ENCODE measurements at regions not wholly inside any gene's neighbourhood (a gene's known extent, or its start where the extent isn't known, plus 50 kb on each side); places are given as distances from the start of the nearest gene placed in this dataset.
"Not testable (repeated sequence)": the region's sequence is repeated elsewhere in the genome, so short reads cannot be mapped to it uniquely, and the experiment has no call there.

DNA sequence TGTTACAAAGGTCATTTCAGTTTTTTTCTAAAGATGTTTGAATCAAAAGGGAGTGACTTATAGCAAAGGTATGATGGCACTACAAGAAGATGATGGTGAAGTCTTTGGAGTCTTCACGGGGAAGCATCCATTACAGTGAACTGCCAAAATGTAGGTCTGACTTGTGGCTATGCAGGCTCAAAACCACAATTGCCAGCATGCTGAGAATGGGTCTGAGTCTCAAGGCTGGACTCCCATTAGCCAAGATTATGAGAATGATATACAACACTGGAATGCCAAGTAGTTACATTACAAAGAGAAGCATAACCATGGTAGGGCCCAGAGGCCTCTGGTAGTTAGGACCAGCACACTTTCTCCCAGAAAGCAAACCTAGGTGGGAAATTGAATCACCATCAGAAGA lies 194.2 kb downstream of the MTHFS start:
- no peak for DNase-seq (ENCODE audit: low read depth)

DNA sequence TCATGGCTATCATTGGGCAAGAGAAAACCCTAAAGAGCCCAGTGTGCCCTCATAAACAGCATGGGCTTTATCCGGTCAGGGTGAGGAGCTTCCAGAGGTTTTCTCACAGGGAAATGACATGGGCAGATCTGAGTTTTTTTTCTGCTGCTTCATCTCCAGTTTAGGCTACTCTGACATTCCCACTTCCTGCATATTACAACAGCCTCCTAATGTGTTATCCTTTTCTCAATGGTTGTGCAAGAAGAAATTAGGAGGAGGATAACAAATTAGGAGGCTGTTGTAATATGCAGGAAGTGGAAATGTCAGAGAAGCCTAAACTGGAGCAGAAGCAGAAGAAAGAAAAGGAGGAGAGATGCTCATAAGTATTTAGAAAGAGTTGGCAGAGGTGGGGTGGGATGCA lies 175.6 kb downstream of the MTHFS start:
- H3K4me3 ChIP-seq (ENCODE audit: low read depth, low read length), result no peak overlapping the region
- no peak for DNase-seq (ENCODE audit: low read depth)

More for the DNA sequence above, 194.2 kb downstream of the MTHFS start:
- no peak overlapping the region for H3K4me3 ChIP-seq (ENCODE audit: low read depth, low read length)

DNA sequence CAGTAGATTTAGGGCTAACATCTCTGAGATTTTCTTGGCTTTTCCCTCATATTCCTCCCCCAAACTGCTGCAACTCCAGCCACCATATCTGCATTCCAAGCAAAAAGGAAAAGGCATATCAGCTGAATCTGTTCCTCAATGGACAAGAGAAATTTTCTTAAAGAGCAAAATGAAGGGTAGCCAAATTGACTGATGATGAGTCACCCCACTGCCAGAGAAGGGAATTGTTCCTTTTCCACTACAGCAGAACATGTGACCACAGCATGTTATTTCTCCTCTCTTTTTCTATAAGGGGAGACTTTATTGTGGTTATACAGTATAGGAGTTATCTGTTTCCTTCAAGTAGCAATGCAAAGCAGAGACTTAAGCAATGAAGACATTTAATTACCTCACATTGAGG lies 172.5 kb downstream of the MTHFS start:
- DNase-seq (ENCODE audit: low read depth), result peak; percentile 30
- H3K4me3 ChIP-seq (ENCODE audit: low read depth, low read length), result no peak overlapping the region

DNA sequence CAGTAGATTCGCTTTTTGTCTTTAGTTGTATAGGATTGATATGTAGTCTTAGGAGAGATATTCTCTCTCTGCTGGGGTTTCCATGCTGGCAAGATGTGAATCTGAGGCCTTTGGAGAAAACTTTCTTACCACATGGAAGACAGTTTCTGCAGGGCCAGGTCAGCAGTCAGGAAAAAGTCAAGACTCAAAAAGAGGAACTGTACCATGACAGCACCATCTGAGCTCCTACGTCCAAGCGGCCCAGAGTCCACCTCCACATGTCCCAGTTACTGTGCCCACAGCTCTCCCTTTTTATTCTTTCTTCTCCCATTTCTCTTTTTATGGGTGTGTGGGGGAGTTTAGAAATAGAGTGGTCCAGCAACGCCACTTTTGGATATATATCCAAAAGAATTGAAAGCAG lies 172.0 kb downstream of the MTHFS start:
- no peak for DNase-seq (ENCODE audit: low read depth)

DNA sequence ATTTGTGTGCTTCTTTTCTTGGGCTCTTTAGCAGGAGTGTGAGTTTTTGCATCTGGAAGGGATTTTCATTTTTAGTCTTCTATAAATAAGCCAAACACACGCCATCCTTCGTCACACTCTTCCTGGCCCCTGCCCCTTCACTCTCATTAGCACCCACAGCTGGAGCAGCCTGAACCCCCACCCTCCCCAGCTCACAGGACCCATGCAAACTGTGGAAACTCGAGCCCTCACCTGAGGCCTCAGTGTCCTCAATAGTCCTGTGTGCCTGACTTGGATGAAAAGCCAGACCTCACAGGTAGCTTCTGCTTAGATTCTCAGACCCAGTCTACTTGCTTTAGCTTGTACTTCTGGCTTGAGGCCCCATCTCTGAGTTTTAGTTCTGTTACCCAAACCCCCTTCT lies 167.9 kb downstream of the MTHFS start:
- no peak overlapping the region for H3K4me3 ChIP-seq (ENCODE audit: low read depth, low read length)
- no peak for DNase-seq (ENCODE audit: low read depth)

More for the DNA sequence above, 172.0 kb downstream of the MTHFS start:
- no peak overlapping the region for H3K4me3 ChIP-seq (ENCODE audit: low read depth, low read length)

DNA sequence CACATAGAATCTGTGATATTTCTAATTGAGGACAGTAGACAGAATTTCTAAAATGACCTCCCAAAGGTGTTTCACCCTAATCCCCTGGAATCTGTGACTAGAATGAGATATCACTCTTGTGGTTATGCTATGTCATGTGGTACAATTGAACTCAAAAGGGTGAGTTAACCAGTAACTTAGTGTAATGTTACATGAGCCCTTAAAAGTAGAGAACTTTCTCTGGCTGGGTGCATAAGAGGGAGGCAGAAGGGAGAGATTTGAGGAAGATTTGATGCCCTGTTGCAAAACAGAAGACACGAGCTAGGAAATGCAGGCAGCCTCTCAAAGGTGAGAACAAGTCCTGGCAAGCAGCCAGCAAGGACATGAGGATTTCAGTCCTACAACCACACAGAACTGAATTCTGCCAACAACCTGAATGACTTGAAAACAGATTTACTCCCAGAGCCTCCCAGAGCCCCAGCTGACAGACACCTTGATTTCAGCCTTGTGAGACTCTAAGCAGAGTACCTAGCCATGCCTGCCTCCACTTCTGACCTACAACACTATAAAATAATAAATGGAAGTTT lies 160.3 kb downstream of the MTHFS start:
- H3K4me3 ChIP-seq (ENCODE audit: low read depth, low read length), result no peak overlapping the region
- no peak for DNase-seq (ENCODE audit: low read depth)

DNA sequence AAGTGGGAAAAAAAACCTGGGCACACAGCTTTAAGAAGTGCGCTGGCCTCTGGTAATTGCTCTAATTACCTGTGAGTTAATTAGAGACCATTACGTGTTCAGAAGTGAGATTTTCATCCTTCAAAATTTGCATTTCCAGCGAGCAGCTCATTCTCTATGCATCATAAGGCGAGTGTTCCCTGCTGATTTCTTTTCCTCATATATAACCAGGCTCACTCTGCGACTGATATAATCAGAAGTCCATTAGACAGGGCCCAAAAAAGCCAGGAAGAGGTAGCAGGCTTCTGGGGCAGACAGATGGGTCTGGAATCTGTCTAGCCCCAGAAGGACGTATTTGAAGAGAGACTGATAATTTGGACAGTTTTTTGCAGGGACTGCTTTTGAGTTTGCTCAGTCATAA lies 158.7 kb downstream of the MTHFS start:
- no peak for DNase-seq (ENCODE audit: low read depth)
- H3K4me3 ChIP-seq (ENCODE audit: low read depth, low read length), result no peak overlapping the region

DNA sequence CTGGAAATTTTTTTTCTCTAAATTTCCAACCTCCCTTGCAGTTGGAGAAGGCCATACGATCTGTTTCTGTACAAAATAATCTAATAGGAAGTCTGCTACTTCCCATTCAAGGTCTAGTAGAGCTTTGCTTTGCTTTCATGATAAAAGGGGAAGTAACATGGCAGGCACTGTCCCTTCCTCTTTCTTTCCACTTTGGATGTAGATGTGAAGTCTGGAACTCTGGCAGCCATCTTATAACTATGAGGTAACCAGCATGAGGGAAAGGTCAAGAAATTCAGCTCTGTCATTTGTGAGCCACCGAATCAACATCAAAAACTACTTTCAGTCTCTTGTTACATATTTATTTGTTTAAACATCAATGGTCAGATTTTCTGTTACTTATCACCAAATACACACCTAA lies 156.3 kb downstream of the MTHFS start:
- H3K4me3 ChIP-seq (ENCODE audit: low read depth, low read length), result no peak overlapping the region
- no peak for DNase-seq (ENCODE audit: low read depth)

DNA sequence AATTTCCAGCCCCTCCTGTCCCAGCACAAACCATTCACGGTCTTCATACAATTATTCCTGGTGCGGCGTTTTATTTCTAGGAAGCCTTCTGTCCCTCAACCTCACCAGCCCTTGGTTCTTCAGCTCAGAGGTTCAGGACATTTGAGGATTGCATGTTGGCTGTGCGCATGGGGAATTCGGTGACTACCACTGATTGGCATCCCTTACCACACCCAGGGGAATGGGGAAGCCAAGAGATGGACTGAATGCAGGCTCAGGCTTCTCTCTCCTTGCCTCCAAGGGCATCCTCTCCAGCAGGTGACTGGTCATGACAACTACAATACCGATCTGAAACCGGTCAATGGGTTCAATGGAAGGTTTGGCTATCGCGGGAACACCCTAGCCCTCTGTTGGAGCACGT lies 153.8 kb downstream of the MTHFS start:
- no peak for DNase-seq (ENCODE audit: low read depth)

DNA sequence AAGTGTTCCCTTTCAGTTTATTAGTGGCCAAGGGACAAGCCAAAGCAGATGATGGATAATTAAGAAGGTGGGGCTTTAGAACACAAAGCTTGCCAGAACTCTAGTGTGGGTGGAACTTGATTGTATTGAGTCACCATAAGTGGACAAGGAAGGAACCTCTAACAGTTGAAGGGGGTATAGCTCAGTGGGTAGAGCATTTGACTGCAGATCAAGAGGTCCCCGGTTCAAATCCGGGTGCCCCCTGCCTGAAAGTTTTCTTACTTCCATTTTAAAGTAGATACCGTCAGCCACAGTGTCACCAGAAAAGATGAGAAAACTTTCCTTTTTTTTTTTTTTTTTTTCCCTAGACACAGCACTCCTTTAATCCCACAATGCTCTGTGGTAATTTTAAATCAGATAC lies 152.3 kb downstream of the MTHFS start:
- H3K4me3 ChIP-seq (ENCODE audit: low read depth, low read length); DNase-seq (ENCODE audit: low read depth): not testable (repeated sequence)

More for the DNA sequence above, 153.8 kb downstream of the MTHFS start:
- no peak overlapping the region for H3K4me3 ChIP-seq (ENCODE audit: low read depth, low read length)

DNA sequence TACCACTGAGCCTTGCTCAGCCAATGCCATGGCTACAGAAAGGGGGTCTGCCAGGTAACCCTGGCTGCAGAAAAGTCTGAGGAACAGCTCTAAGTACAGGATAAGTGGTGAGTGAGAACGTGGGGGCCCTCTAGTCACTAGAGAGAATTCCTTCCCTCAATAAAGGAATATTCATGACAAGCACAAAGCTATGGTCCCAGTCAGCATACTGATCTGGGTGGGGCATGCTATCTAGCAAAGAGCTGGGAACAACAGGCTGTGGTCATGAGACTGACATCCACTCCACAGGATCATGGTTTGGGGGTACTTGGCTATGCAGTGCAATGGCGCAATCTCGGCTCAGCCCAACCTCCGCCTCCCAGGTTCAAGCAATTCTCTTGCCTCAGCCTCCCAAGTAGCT lies 140.4 kb downstream of the MTHFS start:
- DNase-seq (ENCODE audit: low read depth), result no peak
- no peak overlapping the region for H3K4me3 ChIP-seq (ENCODE audit: low read depth, low read length)

DNA sequence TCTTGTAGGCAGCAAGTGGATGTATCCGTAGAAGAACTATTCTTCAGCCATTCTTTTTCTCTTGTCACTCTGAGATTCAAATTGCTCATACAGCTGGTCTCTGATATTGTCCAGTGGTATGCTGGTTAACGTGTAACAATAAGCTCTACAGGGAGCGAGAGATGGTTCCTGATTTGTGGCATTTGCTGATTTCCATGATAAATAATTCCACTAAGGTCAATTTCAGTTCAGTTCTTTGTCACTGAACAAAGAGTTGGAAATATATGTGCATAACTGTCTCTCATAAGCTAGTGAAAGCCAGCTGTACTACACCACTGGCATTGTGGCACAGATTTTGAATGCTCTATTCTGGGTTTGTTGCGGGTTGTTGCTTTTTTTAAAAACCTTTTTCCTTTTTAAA lies 131.7 kb downstream of the MTHFS start:
- DNase-seq (ENCODE audit: low read depth), result no peak
- no peak overlapping the region for H3K4me3 ChIP-seq (ENCODE audit: low read depth, low read length)

DNA sequence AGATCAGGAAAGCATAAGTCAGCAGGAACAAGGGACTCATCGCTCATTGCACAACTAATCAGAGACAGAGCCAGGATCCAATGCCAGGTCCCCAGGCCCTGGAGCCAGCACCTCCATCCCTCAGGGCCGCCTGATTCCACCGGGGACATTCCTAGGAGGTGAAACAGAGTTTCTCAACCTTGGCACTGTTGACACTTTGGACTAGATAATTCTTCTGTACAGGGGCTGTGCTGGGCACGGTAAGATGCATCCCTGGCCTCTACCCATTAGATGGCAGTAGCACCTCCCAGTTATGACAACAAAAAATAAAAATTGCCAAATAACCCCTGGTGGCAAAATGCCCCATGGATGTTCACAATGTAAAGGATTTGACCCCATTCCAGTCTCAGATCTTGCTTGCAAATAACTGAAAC lies 127.7 kb downstream of the MTHFS start:
- DNase-seq (ENCODE audit: low read depth), result no peak
- H3K4me3 ChIP-seq (ENCODE audit: low read depth, low read length), result no peak overlapping the region

DNA sequence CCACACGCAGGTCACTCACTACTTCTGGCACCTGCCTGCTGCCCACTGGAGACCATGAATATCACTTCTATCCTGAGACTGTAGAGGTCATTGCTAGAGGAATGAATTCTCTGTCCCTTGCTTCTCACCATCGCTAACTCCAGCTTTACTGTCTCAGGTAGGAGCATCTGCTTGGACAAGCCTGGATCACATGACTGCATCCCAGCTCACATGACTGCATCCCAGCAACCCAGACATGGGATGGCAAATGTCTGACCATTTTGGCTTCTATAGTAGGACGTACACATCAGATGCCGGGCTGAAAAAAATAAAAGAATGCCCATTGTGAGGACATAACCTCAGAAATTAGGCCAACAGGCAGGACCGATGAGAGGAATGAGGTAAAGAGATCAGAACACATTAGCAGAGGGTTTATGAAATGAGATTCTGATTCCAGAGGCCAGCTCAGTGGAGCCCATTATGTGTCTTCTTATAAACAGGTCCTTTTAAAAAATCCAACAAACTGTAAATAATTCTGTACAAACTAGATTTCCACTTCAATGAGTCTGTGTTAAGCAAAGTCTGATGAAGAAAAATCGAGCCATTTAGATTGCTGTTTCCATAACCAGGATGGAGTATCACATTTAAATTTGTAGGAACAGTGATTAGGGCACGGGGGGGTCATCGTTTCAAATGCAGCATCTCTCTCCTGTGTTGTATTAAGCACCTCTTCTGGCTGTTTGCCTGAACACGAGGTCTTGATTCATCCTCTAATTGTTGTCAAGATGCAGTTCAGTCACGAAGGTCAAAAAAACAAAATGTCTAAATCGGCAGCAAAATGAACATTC lies 126.7 kb downstream of the MTHFS start:
- no peak for DNase-seq (ENCODE audit: low read depth)
- H3K4me3 ChIP-seq (ENCODE audit: low read depth, low read length), result no peak overlapping the region

DNA sequence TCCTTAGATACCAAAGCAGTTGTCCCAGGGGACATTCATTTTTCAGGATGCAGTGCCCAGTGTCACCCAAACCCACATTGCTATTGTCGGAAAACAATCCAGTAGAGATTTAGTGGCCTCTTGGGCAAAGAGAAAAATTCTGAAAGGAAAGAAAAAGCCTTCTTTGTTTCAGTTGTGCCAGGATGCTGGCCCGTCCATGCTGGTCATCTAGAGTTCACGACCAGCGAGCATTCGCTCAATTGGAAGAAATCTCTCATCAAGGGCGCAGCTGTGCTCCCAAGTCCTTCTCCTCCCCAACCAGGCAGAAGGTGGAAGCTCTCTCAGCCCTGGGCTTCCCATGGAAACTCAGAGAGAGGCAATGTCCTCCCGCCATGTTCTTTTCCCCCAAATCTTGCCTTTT lies 123.7 kb downstream of the MTHFS start:
- H3K4me3 ChIP-seq (ENCODE audit: low read depth, low read length), result no peak overlapping the region
- no peak for DNase-seq (ENCODE audit: low read depth)

DNA sequence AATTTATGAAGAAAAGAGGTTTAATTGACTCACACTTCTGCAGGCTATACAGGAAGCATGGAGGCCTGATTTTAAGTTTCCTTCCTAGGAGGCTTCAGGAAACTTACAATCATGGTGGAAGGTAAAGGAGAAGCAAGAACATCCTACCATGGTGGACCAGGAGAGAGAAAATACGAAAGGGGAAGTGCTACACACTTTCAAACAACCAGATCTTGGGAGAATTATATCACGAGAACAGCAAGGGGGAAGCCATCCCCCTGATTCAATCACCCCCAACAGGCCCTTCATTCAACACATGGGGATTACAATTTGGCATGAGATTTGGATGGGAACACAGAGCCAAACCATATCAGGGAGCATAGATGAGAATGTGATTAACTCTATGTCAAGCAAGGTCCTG lies 121.0 kb downstream of the MTHFS start:
- H3K4me3 ChIP-seq (ENCODE audit: low read depth, low read length), result no peak overlapping the region
- no peak for DNase-seq (ENCODE audit: low read depth)

DNA sequence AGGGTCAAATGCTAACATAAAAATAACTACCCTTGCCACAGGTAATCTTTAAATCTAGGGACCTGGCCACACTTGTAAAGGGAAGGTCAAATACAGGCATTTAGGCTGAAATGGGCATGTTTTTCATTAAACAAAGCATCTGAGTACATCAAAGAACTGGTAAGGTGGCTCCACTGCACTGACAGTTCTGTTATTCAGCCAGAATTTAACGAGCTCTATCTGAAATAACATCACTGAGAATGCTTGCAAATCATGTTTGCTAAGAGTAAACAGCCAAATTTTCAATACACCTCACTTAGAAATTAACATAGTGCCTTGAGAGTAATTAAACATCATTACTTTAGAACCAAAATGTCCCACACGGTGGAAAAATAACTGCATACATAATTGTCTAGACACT lies 118.9 kb downstream of the MTHFS start:
- H3K4me3 ChIP-seq (ENCODE audit: low read depth, low read length), result no peak overlapping the region
- no peak for DNase-seq (ENCODE audit: low read depth)

DNA sequence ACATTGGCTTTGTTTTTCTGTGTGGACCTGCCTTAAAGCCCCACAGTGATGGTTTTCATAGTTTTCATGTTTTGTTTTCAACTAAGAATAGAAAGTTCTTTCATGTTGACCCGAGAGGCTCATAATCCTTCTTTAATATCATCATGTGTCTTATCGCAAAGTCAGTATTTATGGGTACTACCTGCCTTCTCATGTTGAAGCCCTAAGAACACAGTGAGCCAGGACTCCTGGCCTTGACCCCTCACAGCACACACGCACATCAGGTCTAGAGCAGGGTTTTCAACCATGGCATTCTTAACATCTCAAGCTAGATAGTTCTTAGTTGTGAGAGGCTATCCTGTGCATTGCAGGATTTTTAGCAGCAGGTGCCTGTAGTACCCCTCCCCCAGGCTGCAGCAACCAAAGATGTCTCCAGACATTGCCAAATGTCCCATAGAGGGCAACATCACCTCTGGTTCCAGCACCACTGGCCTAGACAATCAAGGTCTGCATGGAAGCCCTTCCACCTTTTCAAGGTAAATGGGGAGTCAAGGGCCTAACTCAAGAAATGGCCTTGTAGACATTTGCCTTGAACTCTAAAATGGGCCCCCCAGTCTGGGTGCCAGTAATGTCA lies 118.3 kb downstream of the MTHFS start:
- H3K4me3 ChIP-seq (ENCODE audit: low read depth, low read length), result no peak overlapping the region
- DNase-seq (ENCODE audit: low read depth), result no peak

DNA sequence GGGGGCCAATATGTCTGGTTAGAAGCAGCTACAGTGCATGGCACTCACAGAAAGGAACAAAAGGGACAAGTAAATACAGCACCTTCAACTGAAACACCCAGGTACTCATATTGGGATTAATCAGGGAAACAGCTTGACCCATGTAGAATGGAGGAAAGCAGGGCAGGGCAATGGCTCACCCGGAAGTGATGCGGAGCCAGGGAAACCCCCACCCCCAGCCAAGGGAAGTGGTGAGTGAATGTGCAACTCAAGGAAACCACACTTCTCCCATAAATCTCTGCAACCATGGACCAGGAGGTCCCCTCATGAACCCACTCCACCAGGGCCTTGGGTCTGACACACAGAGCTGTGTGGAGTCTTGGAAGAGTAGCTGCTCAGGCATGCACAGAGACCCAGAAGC lies 117.1 kb downstream of the MTHFS start:
- no peak overlapping the region for H3K4me3 ChIP-seq (ENCODE audit: low read depth, low read length)
- no peak for DNase-seq (ENCODE audit: low read depth)

DNA sequence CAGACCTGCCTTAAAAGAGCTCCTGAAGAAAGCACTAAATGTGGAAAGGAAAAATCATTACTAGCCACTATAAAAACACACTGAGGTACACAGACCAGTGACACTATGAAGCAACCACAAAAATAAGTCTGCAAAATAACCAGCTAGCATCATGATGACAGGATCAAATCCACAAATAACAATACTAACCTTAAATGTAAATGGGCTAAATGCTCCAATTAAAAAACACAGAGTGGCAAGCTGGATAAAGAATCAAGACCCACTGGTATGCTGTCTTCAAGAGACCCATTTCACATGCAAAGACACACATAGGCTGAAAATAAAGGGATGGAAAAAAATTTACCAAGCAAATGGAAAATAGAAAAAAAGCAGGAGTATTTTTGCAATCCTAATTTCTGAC lies 114.5 kb downstream of the MTHFS start:
- not testable (repeated sequence) for DNase-seq (ENCODE audit: low read depth); H3K4me3 ChIP-seq (ENCODE audit: low read depth, low read length)

All from skeletal muscle cell (primary cell).